Glutamatergic neuron (in vitro differentiated cells): ENCODE measurements at regions not wholly inside any gene's neighbourhood (a gene's known extent, or its start where the extent isn't known, plus 50 kb on each side); places are given as distances from the start of the nearest gene placed in this dataset.

Experiments used
- DNase-seq: peaks from one replicate; pipeline ENCODE4 v3.0.0; 2022
- H3K27ac Mint-ChIP-seq: one replicate; pipeline ENCODE4 v1.8.0; 2020; ENCODE audit warnings: mild to moderate bottlenecking, mixed read lengths, inconsistent platforms; ENCODE audit not compliant: unreplicated experiment
- H3K27me3 Mint-ChIP-seq: one replicate; pipeline ENCODE4 v1.8.0; 2020; ENCODE audit warnings: mild to moderate bottlenecking, moderate library complexity, mixed read lengths, inconsistent platforms; ENCODE audit not compliant: unreplicated experiment
- H3K36me3 Mint-ChIP-seq: one replicate; pipeline ENCODE4 v1.8.0; 2020; ENCODE audit warnings: mild to moderate bottlenecking, mixed read lengths, inconsistent platforms; ENCODE audit not compliant: unreplicated experiment
- H3K4me1 Mint-ChIP-seq: one replicate; pipeline ENCODE4 v1.8.0; 2020; ENCODE audit warnings: mild to moderate bottlenecking, low read depth, mixed read lengths, inconsistent platforms; ENCODE audit not compliant: unreplicated experiment
- H3K4me3 Mint-ChIP-seq: one replicate; pipeline ENCODE4 v1.8.0; 2020; ENCODE audit warnings: mild to moderate bottlenecking, mixed read lengths, inconsistent platforms; ENCODE audit not compliant: unreplicated experiment
- H3K9me3 Mint-ChIP-seq: one replicate; pipeline ENCODE4 v1.8.0; 2020; ENCODE audit warnings: mild to moderate bottlenecking, moderate library complexity, mixed read lengths, inconsistent platforms; ENCODE audit not compliant: unreplicated experiment
- TF ChIP-seq, protein P1 (sequence below): fragments of 200-600 bp; sonication (generic); IDR thresholded peaks from one replicate; pipeline ENCODE4 v1.5.0; 2021; ENCODE audit not compliant: partially characterized antibody, unreplicated experiment

DNA sequence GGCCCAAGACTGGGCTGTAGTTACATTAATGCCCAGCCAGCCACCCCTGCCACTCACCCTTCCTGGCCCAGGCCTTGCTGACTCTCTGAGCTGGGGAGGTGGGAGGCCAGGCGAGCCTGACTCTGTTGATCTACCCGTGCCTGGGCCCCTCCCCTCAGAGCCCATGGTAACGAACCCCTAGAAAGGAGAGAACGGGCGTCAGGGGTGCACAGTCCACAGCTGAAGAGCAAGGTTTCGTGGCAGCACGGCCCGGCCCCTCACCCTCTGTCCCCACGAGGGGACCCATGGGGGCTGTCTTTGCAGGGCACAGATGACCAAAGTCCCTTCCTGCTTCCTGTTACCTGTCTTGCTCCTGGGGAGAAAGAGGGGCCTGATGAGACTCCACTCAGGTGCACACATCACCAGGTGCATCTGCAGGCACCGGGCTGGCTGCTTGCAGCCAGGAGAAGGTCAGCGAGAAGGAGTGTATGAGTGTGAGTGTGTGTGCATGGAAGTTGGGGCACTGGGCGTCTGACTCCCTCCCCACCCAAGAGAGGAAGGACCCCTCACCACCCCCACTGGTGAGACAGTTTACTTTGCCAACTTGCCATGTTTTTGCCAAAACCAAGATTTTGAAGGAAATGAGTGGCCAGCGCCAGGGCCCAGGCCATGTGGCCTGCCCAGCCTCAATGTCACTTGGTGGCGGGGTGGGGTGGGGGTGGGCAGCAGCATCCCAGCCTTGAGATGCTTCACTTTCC, 359.1 kb downstream of the SEC14L1 start:
- Mint-ChIP-seq H3K4me1 (peaks cover 4% of the 10 kb centered on the region), H3K27ac (no peak overlapping the region), H3K9me3 (peaks cover 9% of the 10 kb centered on the region), H3K36me3 (peaks cover 4% of the 10 kb centered on the region), H3K27me3 (peaks cover 5% of the 10 kb centered on the region), H3K4me3 (no peak overlapping the region)
- DNase-seq: peak; percentile 10
- TF ChIP-seq, protein P1, sequence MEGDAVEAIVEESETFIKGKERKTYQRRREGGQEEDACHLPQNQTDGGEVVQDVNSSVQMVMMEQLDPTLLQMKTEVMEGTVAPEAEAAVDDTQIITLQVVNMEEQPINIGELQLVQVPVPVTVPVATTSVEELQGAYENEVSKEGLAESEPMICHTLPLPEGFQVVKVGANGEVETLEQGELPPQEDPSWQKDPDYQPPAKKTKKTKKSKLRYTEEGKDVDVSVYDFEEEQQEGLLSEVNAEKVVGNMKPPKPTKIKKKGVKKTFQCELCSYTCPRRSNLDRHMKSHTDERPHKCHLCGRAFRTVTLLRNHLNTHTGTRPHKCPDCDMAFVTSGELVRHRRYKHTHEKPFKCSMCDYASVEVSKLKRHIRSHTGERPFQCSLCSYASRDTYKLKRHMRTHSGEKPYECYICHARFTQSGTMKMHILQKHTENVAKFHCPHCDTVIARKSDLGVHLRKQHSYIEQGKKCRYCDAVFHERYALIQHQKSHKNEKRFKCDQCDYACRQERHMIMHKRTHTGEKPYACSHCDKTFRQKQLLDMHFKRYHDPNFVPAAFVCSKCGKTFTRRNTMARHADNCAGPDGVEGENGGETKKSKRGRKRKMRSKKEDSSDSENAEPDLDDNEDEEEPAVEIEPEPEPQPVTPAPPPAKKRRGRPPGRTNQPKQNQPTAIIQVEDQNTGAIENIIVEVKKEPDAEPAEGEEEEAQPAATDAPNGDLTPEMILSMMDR: no peak

DNA sequence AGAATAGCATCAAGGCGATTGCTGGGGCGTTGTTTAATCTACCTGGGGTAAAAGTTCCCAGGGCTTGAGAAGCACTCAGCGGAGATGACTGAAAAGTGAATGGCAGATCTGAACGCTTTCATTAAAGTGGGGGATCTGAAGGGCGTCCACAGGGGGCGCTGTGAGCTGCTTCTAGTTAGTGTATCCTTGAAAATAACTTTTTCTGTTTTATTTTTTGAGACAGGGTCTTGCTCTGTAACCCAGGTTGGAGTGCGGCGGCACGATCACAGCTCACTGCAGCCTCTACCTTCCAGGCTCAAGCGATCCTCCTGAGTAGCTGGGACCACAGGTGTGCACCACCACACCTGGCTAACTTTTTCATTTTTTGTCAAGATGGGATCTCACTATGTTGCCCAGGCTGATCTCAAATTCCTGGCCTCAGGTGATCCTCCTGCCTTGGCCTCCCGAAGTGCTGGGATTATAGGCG, 360.4 kb downstream of the SEC14L1 start:
- H3K27me3 Mint-ChIP-seq: peaks cover 5% of the 10 kb centered on the region
- peaks cover 8% of the 10 kb centered on the region for H3K9me3 Mint-ChIP-seq
- H3K27ac Mint-ChIP-seq: no peak overlapping the region
- no peak overlapping the region for H3K4me3 Mint-ChIP-seq
- peaks cover 3% of the 10 kb centered on the region for H3K4me1 Mint-ChIP-seq
- TF ChIP-seq, protein P1: peak; percentile 75
- DNase-seq: peak; percentile 67
- H3K36me3 Mint-ChIP-seq: peaks cover 4% of the 10 kb centered on the region

DNA sequence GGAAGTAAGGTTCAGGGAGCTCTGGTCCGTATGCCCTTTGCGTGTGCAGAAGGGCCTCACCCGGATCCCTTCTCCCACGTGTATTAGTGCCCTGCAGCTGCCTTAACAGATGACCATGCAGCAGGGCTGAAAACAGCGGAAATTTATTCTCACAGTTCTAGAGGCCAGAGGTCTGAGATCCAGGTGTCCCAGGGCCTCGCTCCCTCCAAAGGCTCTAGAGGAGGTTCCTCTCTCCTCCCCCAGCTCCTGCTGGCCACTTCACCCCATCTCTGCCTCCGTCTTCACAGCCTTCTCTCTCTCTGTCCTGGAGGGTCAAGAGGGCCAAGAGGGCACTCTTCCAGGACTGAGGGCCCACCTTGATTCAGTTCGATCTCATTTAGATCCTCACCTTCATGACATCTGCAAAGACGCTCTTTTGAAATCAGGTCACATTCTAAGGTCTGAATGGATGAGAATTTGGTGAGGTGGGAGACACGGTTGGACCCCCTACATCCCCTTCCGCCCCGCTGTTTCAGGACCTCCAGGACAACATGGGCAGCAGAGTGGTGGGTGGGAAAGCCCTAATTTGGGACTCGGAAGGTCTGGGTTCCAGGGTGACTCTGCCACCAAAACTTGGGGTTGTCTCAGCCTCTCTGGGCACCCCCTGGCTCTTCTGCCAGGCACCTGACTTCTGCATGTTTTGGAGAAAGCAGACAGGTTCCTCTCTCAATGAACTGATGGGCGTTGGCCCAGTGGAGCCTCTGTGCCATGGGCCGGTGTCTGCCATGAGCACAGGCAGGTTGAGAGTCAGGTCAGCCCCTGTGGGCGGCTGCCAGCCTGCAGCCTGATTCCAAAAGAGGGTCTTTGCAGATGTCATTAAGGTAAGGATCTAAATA, 361.2 kb downstream of the SEC14L1 start:
- TF ChIP-seq, protein P1: no peak
- Mint-ChIP-seq H3K27me3 (peaks cover 6% of the 10 kb centered on the region), H3K27ac (no peak overlapping the region), H3K4me1 (peaks cover 3% of the 10 kb centered on the region), H3K9me3 (peaks cover 8% of the 10 kb centered on the region), H3K36me3 (peaks cover 4% of the 10 kb centered on the region), H3K4me3 (no peak overlapping the region)
- DNase-seq: no peak

DNA sequence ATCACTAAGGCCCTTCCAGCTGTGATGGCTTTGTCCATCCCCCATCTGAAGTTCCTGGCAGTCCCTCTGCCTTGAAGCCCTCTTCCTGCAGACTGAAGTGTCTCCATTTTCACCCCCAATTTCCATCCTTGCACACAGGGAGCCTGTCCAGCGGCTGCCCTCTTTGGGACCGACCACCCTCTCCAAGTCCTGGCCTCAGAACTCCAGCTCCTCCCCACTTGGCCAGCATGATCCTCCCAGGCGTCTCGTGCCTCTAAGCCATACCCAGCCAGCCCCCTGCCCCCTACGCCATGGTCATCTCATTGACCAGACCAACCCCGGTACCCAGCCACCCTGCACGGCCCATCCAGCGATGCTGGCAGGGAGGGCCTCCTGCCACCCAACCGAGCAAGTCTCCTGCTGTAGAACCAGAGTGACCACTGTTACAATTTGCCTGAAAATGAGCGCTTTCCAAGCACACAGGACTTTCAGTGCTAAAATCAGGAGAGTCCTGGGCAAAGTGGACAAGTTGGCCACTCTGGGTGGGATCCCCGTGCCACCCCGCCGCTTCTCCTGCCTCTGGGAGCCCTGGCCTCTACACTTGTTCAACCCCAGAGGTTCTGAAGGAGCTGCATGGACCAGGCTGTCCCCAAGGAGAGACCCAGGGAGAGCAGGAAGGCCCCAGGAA, 362.0 kb downstream of the SEC14L1 start:
- peak; percentile 11 for DNase-seq
- Mint-ChIP-seq H3K4me3 (no peak overlapping the region), H3K4me1 (peaks cover 3% of the 10 kb centered on the region), H3K9me3 (peaks cover 8% of the 10 kb centered on the region), H3K27ac (no peak overlapping the region), H3K36me3 (peaks cover 4% of the 10 kb centered on the region), H3K27me3 (peaks cover 8% of the 10 kb centered on the region)
- TF ChIP-seq, protein P1: no peak
